22Rv1 (cell line): ENCODE measurements at regions not wholly inside any gene's neighbourhood (a gene's known extent, or its start where the extent isn't known, plus 50 kb on each side); places are given as distances from the start of the nearest gene placed in this dataset.
"Not testable (repeated sequence)": the region's sequence is repeated elsewhere in the genome, so short reads cannot be mapped to it uniquely, and the experiment has no call there.

ENCODE experiments used
- H3K27ac ChIP-seq: fragments of 450-650 bp; 2 replicates; pipeline ENCODE4 v1.5.1; 2017
- CTCF ChIP-seq: fragments of 450-650 bp; IDR thresholded peaks from 2 replicates; pipeline ENCODE4 v1.5.1; 2017; ENCODE audit warnings: mild to moderate bottlenecking
- ZFX ChIP-seq: fragments of 450-650 bp; IDR thresholded peaks from 2 replicates; pipeline ENCODE4 v1.6.1; 2017; ENCODE audit warnings: antibody characterized with exemption, borderline replicate concordance

GRCh38 chr10:64798297-64798696 is 1277.1 kb downstream of the REEP3 start:
- no peak overlapping the region for H3K27ac ChIP-seq
- TF ChIP-seq ZFX (no peak), CTCF (no peak)

- H3K27ac ChIP-seq: not testable (repeated sequence)
Observed at GRCh38 chr10:64808233-64808632, 1287.0 kb downstream of the REEP3 start.

GRCh38 chr10:64810046-64810445 is 1288.8 kb downstream of the REEP3 start:
- not testable (repeated sequence) for H3K27ac ChIP-seq

GRCh38 chr10:64813391-64813790 is 1292.2 kb downstream of the REEP3 start:
- TF ChIP-seq CTCF (no peak), ZFX (no peak)
- H3K27ac ChIP-seq: no peak overlapping the region

GRCh38 chr10:64814201-64814600 is 1293.0 kb downstream of the REEP3 start:
- TF ChIP-seq ZFX: no peak
- TF ChIP-seq CTCF: no peak
- no peak overlapping the region for H3K27ac ChIP-seq

- no peak for TF ChIP-seq CTCF
- no peak for TF ChIP-seq ZFX
- no peak overlapping the region for H3K27ac ChIP-seq
Observed at GRCh38 chr10:64829888-64830412, 1308.7 kb downstream of the REEP3 start.

GRCh38 chr10:64830869-64831268 is 1309.7 kb downstream of the REEP3 start:
- TF ChIP-seq ZFX: no peak
- TF ChIP-seq CTCF: no peak
- H3K27ac ChIP-seq: no peak overlapping the region

- TF ChIP-seq CTCF (no peak), ZFX (no peak)
Observed at GRCh38 chr10:64840341-64840740, 1319.1 kb downstream of the REEP3 start.

GRCh38 chr10:64846700-64847099 is 1325.5 kb downstream of the REEP3 start:
- H3K27ac ChIP-seq: no peak overlapping the region
- TF ChIP-seq ZFX: no peak
- TF ChIP-seq CTCF: no peak

More at GRCh38 chr10:64840341-64840740, 1319.1 kb downstream of the REEP3 start:
- H3K27ac ChIP-seq: no peak overlapping the region
